LNCaP clone FGC (cell line): ENCODE measurements at regions not wholly inside any gene's neighbourhood (a gene's known extent, or its start where the extent isn't known, plus 50 kb on each side); places are given as distances from the start of the nearest gene placed in this dataset.

Experiments
- DNase-seq: peaks from one replicate; pipeline ENCODE4 v3.0.0-alpha.2; 2011; ENCODE audit warnings: low read depth
- H3K4me3 ChIP-seq: 2 replicates; pipeline ENCODE4 v1.5.1; 2011; ENCODE audit warnings: mild to moderate bottlenecking, low read depth, low read length, control low read depth
- CTCF ChIP-seq: IDR thresholded peaks from 2 replicates; pipeline ENCODE4 v1.5.1; 2012; ENCODE audit warnings: mild to moderate bottlenecking; ENCODE audit not compliant: control insufficient read depth, insufficient read depth; ENCODE audit errors: extremely low read depth

GRCh38 chr12:71007020-71007419 is 86.5 kb upstream of the PTPRR start:
- no peak for DNase-seq
- no peak for TF ChIP-seq CTCF
- no peak overlapping the region for H3K4me3 ChIP-seq

GRCh38 chr12:71005166-71005565 is 84.6 kb upstream of the PTPRR start:
- no peak for DNase-seq
- TF ChIP-seq CTCF: no peak
- H3K4me3 ChIP-seq: no peak overlapping the region

- no peak overlapping the region for H3K4me3 ChIP-seq
- TF ChIP-seq CTCF: no peak
- no peak for DNase-seq
Measured at GRCh38 chr12:71004578-71004977, 84.0 kb upstream of the PTPRR start.

- H3K4me3 ChIP-seq: no peak overlapping the region
- DNase-seq: no peak
- no peak for TF ChIP-seq CTCF
Measured at GRCh38 chr12:71000748-71001147, 80.2 kb upstream of the PTPRR start.

- no peak overlapping the region for H3K4me3 ChIP-seq
- no peak for TF ChIP-seq CTCF
- no peak for DNase-seq
Measured at GRCh38 chr12:71000255-71000654, 79.7 kb upstream of the PTPRR start.

GRCh38 chr12:70994217-70994788 is 73.8 kb upstream of the PTPRR start:
- TF ChIP-seq CTCF: no peak
- DNase-seq: peak; percentile 19
- no peak overlapping the region for H3K4me3 ChIP-seq

GRCh38 chr12:70989232-70989631 is 68.7 kb upstream of the PTPRR start:
- DNase-seq: no peak
- no peak for TF ChIP-seq CTCF
- H3K4me3 ChIP-seq: no peak overlapping the region
